ENCODE measurements at regions not wholly inside any gene's neighbourhood (a gene's known extent, or its start where the extent isn't known, plus 50 kb on each side); places are given as distances from the start of the nearest gene placed in this dataset.
"Not testable (repeated sequence)": the region's sequence is repeated elsewhere in the genome, so short reads cannot be mapped to it uniquely, and the experiment has no call there.

- H3K4me3 ChIP-seq (replicated peaks; ENCODE audit: low read depth, low read length) = no peak overlapping the region
- no peak for DNase-seq (ENCODE audit: low read depth)
- no peak for TF ChIP-seq CTCF (IDR thresholded peaks at IDR 0.05; ENCODE audit: low read length, missing control alignments)
Observed at GRCh38 chr20:22063753-22064152, 358.3 kb downstream of the PAX1 start.

DNA sequence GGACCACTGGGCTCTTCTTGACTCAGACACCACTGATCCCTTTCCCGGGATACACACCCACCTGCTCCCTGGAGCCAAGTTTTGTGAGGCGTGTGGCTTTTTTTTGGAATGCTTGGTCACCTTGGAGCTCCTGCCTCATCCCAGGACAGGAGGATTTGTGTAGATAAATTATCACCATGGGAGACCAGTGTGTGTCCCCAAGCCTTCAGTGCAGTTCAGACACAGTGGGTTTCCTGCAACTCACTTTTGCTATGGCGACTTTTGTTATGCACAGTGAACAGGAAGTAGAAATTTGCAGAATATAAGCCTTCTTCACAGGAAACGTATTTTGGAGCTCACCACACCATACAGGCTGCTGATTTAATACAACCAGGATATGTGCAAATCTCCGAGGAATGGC, 357.4 kb downstream of the PAX1 start:
- TF ChIP-seq CTCF (IDR thresholded peaks at IDR 0.05; ENCODE audit: low read length, missing control alignments) = no peak
- no peak for DNase-seq (ENCODE audit: low read depth)
- H3K4me3 ChIP-seq (replicated peaks; ENCODE audit: low read depth, low read length) = no peak overlapping the region

DNA sequence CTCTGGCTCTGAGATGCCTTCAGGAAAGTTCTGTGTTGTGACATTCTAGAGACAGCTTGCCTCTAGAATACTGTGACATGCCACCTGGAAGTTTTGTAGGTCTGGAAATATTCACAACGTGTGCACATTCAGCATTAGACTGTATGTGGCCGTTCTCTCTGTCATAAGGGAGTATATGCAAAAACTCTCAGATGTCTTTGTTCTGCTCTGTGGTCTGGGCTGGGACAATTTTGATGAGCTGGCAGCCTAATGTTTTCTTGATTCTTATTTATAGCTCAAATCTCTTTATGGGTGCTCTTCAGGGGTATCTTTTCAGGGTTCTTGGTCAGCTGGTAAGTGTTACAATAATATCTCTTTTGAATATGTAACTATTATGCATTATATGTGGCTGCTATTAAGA, 355.1 kb downstream of the PAX1 start:
- DNase-seq (ENCODE audit: low read depth) = no peak
- H3K4me3 ChIP-seq (replicated peaks; ENCODE audit: low read depth, low read length) = no peak overlapping the region
- no peak for TF ChIP-seq CTCF (IDR thresholded peaks at IDR 0.05; ENCODE audit: low read length, missing control alignments)

- no peak for DNase-seq (ENCODE audit: low read depth)
- TF ChIP-seq CTCF (IDR thresholded peaks at IDR 0.05; ENCODE audit: low read length, missing control alignments) = no peak
- H3K4me3 ChIP-seq (replicated peaks; ENCODE audit: low read depth, low read length) = no peak overlapping the region
Observed at GRCh38 chr20:22058746-22059145, 353.3 kb downstream of the PAX1 start.

GRCh38 chr20:22055981-22056380, 350.5 kb downstream of the PAX1 start:
- TF ChIP-seq CTCF (IDR thresholded peaks at IDR 0.05; ENCODE audit: low read length, missing control alignments) = no peak
- no peak overlapping the region for H3K4me3 ChIP-seq (replicated peaks; ENCODE audit: low read depth, low read length)
- DNase-seq (ENCODE audit: low read depth) = no peak

GRCh38 chr20:22052025-22052650, 346.7 kb downstream of the PAX1 start:
- no peak overlapping the region for H3K4me3 ChIP-seq (replicated peaks; ENCODE audit: low read depth, low read length)
- TF ChIP-seq CTCF (IDR thresholded peaks at IDR 0.05; ENCODE audit: low read length, missing control alignments) = no peak
- no peak for DNase-seq (ENCODE audit: low read depth)

DNA sequence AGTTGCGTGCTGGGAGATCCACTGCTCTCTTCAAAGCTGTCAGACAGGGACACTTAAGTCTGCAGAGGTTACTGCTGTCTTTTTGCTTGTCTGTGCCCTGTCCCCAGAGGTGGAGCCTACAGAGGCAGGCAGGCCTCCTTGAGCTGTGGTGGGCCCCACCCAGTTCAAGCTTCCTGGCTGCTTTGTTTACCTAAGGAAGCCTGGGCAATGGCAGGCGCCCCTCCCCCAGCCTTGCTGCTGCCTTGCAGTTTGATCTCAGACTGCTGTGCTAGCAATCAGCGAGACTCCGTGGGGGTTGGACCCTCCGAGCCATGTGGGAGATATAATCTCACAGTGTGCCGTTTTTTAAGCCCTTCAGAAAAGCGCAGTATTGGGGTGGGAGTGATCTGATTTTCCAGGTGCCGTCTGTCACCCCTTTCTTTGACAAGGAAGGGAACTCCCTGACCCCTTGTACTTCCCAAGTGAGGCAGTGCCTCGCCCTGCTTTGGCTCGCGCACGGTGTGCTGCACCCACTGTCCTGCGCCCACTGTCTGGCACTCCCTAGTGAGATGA, 340.6 kb downstream of the PAX1 start:
- not testable (repeated sequence) for H3K4me3 ChIP-seq (replicated peaks; ENCODE audit: low read depth, low read length); DNase-seq (ENCODE audit: low read depth)

Measured in fibroblast of pulmonary artery (primary cell).